ENCODE measurements at regions not wholly inside any gene's neighbourhood (a gene's known extent, or its start where the extent isn't known, plus 50 kb on each side); places are given as distances from the start of the nearest gene placed in this dataset.

DNA sequence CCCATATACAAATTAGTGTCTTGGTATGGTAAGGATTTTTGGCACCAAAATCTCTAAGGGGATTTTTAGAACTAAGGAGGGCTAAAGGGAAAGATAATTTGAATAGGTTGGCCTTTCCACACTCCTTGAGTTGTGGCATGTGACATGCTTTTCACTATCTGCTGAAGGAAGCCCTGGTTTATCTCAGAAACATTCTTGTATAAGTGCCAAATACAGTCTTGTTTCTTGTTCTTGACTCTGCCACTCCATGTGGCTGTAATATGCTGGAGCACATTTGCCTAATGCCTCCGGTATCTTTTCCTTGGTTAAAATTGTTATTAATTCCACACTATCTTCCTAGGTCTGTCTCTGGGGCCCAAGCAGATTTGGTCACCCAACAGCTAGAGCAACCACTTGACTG, 457.0 kb downstream of the USP25 start:
- H3K27ac ChIP-seq = no peak overlapping the region
- no peak for TF ChIP-seq ZFX (IDR thresholded peaks at IDR 0.05)
- TF ChIP-seq, protein P1, sequence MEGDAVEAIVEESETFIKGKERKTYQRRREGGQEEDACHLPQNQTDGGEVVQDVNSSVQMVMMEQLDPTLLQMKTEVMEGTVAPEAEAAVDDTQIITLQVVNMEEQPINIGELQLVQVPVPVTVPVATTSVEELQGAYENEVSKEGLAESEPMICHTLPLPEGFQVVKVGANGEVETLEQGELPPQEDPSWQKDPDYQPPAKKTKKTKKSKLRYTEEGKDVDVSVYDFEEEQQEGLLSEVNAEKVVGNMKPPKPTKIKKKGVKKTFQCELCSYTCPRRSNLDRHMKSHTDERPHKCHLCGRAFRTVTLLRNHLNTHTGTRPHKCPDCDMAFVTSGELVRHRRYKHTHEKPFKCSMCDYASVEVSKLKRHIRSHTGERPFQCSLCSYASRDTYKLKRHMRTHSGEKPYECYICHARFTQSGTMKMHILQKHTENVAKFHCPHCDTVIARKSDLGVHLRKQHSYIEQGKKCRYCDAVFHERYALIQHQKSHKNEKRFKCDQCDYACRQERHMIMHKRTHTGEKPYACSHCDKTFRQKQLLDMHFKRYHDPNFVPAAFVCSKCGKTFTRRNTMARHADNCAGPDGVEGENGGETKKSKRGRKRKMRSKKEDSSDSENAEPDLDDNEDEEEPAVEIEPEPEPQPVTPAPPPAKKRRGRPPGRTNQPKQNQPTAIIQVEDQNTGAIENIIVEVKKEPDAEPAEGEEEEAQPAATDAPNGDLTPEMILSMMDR (conservative IDR thresholded peaks at IDR 0.05) = no peak

DNA sequence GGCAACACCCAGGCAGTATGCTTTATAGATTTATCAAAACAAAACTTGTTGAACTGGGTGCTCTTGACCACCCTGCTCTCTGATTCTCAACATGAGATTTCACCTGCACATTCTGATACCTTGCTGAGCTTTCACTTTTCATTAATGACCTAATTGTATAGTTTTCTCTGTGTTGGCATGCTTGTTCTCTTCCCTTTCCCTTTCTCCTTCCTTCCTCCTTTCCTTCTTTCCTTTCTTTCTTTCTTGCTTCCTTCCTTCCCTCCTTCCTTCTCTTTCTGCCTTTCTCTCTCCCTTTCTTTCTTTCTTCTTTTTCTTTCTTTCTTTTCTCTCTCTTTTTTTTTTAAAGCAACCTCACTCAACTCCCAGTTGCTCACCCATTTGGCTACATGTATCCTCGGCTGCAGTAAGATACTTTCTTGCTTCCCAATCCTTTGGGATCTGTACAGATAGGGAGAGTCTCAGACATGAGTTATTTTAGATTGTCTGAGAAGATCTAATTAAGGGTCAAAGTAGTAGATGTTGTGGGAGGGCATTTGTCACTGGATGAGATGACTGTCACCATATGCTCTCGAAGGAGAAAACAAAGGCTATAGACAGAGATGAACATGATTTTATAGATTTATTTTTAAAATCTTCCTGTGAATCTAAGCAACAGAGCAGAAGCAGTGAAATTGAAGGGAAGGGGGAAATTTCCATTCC, 458.0 kb downstream of the USP25 start:
- H3K27ac ChIP-seq = no peak overlapping the region
- TF ChIP-seq, protein P1 (conservative IDR thresholded peaks at IDR 0.05) = no peak
- TF ChIP-seq ZFX (IDR thresholded peaks at IDR 0.05) = no peak

DNA sequence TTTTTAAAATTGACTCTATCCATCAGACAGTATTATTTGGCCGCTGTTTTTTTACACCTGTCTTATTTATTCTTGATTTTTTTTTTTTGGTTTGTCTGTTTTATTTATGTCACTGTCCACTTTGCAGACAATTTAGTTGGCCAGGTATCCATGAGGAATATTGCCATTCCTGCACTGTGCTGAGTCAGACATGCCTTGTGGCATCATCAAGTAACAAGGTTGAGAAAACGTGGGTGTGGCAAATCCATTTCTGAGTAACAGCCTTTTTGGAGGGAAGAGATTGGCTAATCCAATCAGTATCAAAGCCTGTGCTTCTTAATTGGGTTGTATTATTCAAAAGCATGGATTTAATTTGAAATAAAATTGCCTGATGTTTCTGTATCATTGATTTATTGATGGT, 463.1 kb downstream of the USP25 start:
- TF ChIP-seq ZFX (IDR thresholded peaks at IDR 0.05) = no peak
- TF ChIP-seq, protein P1 (conservative IDR thresholded peaks at IDR 0.05) = no peak
- peak overlapping the region; percentile 46; the same call in 1 of the 2 replicates for H3K27ac ChIP-seq

DNA sequence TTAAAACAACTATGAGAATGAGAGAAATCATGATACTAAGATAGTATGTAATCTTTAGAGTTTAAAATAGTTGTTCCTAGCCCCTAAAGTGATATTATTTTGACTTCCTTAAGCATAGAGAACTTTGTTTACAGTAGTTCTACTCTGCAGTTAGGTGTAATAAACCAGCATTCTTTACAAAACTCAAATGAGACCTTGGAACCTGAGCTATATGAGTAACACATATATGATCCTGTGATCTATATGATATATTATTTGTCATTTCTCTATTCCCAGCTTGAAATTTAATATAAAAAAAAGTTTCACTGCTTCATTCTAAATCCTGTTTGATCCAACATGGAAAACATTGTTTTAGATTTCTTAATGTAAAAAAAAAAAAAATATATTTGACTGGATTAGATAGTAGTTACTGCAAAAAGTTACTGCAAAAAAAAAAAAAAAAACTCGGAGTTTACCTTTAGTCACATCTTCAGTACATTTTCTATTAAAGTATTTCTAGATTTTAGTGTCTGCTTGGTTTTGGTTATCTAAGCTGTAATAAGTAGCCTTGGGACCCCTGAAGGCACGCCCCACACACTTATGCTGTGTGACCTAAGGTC, 463.8 kb downstream of the USP25 start:
- TF ChIP-seq ZFX (IDR thresholded peaks at IDR 0.05) = no peak
- TF ChIP-seq, protein P1 (conservative IDR thresholded peaks at IDR 0.05) = no peak
- peak overlapping the region; percentile 95; the same call in 1 of the 2 replicates for H3K27ac ChIP-seq

DNA sequence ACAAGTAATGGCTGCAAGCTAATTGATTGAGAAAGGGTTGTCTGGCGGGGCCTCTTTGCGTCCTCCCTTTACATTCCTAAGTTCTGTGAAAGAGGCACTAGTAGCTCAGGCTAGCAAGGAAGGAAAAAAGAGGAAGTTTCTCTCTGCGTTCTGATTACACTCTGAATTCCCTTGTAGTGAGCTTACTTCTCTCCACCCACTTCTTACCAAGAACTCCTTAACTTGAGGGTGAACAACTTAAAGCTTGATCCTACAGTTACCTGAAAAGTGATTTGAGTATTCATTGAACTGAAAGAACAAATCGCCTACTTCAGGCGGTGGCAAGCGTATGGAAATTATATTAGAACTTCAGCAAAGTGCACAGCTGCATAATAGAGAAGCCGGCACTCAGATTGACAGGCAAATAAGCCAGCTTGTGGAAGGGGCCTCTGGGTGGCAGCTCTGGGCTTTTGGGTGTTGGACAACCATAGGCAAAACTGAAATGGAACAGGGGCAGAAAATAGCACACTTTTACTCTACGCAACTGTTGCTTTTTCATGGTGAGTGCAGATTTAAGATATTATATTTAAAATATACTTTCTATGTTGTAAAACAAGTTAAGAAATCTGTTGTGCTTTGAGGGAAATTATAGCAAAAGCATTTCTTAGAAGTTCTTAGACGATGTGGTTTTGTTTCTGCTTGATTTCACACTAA, 464.5 kb downstream of the USP25 start:
- TF ChIP-seq ZFX (IDR thresholded peaks at IDR 0.05) = no peak
- TF ChIP-seq, protein P1 (conservative IDR thresholded peaks at IDR 0.05) = peak; percentile 69
- H3K27ac ChIP-seq = peak overlapping the region; percentile 95; the same call in 1 of the 2 replicates

DNA sequence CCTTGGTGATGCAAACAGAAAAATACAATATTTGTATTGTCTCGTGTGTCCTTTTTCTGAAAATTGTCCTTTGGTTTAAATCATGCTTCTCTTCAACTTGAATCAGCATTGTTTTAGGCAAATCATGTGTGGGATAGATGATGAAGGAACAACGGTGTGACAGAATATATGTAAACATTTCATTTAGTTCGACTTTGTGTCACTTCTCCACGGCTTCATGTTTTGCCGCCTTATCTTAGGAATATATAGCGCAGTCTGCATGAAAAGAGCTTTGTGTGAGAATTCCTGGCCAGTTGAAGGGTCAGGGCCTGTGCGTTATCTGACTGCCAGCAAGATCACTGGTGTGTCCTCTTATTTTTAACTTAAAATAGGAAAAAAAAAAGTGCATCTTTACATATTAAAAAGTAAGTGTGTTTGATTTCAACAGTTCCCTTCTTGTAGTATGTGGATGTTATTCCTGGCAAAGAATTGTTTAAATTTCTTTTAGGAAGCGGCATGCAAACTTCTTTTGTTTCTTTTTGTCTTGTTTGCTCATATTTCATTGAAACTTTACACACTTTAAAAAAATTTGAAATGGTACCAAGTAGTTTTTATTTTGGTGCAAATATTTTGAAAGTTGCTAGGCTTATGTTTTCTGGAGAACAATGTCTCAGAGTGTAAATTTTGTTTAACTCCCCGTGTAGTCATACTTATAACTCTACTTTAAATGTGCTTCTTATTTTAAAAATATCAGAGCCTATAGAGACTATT, 465.2 kb downstream of the USP25 start:
- peak overlapping the region; percentile 95; the same call in 1 of the 2 replicates for H3K27ac ChIP-seq
- no peak; the same call in 1 of the 2 replicates for TF ChIP-seq ZFX (IDR thresholded peaks at IDR 0.05)
- TF ChIP-seq, protein P1 (conservative IDR thresholded peaks at IDR 0.05) = no peak

Data from C4-2B (cell line).